NCI-H510A (cell line): ENCODE measurements at regions not wholly inside any gene's neighbourhood (a gene's known extent, or its start where the extent isn't known, plus 50 kb on each side); places are given as distances from the start of the nearest gene placed in this dataset.
"Not testable (repeated sequence)": the region's sequence is repeated elsewhere in the genome, so short reads cannot be mapped to it uniquely, and the experiment has no call there.

Experiments
- DNase-seq: peaks from one replicate; lab custom pipeline; 2025; lab: John Stamatoyannopoulos, UW

GRCh38 chr1:148315071-148315811, 163.2 kb upstream of the NBPF11 start:
- no peak for DNase-seq

DNA sequence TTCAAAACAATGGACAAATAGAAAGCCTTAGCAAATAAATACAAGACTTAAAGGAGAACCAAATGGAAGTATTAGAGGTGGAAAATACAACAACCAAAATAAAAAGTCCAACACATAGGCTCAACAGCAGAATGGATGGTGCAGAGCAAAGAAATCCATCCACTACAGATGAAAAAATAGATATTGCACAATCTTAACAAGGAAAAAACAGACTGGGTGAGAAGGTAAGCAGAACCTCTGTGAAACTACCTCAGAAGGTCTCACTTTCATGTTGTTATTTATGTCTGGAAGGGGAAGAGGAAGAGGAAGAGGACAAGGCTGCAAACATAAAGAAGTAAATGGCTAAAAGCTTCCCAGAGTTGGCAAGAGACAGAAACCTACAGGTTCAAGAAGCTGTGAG, 158.7 kb upstream of the NBPF11 start:
- DNase-seq: no peak

- DNase-seq: no peak
Observed at GRCh38 chr1:148309940-148310500, 157.9 kb upstream of the NBPF11 start.

- no peak for DNase-seq
Observed at GRCh38 chr1:148308832-148309458, 156.9 kb upstream of the NBPF11 start.

DNA sequence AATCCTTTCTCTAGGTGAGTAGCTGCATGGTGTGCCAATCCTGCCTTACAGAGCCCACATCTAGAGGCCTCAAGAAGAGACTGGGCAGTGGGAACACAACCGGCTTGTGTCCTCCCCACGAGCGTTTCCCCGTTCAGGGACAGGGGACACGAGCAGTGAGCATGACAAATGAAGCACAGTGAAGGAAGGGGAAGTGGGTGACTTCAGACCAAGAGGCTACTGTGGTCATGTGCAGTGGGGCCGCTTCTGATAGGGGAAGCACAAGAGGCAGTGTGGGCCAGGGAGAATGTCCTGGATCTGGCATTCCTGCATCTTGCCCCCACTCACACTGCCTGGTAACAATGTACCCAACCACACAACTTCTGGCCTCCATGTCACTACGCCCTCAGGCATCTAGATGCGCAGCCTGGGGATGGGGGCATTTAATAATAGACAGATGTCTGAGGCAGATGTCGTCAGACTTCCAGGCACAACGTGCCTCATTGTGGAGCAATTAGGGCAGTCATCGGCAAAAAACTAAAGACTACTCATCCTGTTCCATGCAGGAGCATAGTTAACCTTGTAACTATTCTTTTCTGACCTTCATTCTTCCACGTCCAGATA, 155.6 kb upstream of the NBPF11 start:
- DNase-seq: no peak

DNA sequence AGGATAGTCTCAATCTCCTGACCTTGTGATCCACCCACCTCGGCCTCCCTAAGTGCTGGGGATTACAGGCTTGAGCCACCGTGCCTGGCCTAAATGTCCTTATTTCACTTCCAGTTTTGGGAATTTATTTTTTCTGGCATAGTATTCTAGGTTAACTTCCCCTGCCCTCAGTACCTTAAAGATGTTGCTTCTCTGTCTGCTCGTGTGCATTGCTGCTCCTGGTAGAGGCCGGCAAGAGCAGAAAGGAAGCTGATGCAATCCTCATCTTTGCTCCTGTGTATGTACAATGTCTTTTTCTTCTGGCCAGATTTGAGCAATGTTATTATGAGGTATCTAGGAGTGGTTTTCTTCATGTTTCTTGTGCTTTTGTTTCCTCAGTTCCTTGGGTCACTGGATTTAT, 152.9 kb upstream of the NBPF11 start:
- DNase-seq: not testable (repeated sequence)

DNA sequence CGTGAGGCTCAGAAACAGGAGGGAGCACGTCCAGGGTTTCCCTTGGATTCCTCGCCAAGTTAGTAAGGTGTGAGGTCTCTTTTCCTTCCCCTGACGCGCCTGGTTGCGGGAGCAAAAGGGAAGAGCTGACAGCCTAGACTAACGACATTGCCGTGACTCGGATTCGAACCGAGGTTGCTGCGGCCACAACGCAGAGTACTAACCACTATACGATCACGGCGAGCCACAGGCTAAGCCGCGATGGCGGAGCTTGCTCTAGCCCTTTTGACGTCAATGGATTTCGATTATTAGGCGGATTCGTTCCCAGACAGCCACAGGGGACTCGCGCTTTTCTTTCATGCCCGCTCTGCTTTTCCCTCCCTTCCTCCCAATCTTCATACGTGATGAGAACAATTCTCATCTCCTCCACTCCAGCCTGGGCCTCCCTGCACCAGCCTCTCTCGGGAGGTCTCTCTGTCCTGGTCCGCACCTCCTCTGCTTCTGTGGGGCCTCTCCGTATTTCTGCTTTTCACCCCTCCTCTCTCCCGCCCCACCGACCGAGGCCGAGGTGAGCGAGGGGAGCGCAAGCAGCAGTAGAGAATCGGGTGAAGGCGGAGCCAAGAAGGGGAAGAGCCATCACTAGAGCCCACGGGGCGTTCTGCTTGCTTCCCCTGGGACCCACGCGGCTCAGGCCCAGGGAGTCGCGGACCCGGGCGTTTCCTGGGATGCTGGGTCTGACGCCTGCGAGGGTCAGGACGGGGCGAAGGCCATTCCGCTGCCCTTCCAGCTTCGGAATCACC, 150.7 kb upstream of the NBPF11 start:
- not testable (repeated sequence) for DNase-seq

DNA sequence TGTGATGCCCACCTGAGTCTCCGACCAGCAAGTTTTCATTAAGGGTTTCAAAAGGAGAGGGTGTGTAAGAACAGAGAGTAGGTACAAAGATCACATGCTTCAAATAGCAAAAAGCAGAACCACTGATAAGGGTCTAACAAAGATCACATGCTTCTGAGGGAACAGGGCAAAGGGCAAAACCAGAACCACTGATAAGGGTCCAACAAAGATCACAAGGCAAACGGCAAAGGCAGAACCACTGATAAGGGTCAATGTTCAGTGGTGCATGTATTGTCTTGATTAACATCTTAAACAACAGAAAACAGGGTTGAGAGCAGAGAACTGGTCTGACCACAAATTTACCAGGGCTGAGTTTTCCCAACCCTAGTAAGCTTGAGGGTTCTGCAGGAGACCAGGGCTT, 145.8 kb upstream of the NBPF11 start:
- DNase-seq: not testable (repeated sequence)

DNA sequence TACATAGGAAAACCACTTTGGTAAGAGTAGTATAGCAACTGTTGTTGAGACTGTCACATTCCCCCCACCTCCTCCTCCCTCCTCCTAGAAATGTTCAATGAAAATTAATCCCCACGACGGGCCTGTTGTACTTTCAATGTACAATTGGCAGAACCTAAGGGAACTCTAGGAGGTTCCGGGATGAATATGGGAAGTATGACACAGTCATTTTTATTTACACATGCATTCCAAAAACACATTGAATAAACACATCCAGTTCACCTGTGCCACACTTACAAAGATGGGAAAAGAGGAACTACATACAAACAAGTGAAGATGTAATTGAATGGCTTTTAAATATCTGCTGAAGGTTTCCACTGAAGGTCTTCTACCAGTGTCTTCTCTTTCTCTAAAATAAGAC, 144.4 kb upstream of the NBPF11 start:
- DNase-seq: no peak

GRCh38 chr1:148294116-148294807, 142.2 kb upstream of the NBPF11 start:
- no peak for DNase-seq

DNA sequence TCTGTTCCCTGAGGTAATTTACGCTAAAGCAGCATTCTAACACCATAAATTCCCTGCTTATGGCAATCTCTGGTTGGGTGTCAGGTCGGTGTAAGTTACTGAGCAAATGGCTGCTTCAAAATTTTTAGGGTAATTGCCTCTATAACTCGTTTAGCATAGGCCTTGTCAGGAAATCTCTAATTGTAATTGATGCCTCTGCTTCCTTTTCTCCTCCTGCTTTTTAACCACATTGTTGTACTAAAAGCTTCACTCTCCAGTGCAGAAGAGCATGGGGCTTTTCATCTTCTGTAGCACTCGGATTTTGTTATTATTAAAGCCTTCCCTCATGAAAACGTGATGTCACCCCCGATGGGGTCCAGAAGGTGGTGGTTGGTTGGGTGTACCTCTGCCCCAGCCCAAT, 141.6 kb upstream of the NBPF11 start:
- DNase-seq: no peak

DNA sequence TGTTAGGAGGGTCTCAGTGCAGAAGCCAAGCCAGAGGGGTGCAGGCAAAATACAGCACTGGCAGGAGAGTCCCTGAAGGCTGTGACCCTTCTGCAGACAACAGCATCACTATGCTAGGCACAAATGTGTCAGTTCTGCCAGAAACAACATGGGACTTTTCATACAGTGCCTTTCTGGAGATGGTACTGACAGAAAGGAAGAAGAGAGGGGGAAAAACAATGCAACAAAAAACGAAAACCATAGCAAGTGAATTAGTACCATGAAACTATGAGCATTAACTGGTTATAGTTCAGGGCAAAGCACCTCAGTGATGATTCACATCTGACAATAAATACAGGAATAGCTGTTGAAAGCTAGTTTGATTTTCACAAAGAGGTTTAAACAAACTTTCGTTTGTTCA, 140.8 kb upstream of the NBPF11 start:
- DNase-seq: no peak

DNA sequence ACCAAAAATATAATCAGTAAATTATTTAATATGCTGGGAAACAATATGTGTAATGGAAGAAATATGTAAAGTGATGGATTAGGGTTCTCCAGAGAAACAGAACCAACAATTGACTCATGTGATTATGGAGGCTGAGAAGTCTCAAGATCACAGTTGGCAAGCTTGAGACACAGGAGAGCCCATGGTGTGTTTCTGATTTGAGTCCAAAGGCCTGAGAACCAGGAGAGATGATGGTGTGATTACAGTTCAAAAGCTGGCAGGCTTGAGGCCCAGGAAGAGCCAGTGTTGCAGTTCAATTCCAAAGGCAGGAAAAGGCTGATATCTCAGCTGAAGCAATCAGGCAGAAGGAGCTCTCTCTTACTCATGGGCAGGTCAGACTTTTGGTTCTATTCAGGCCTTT, 138.8 kb upstream of the NBPF11 start:
- no peak for DNase-seq

GRCh38 chr1:148289647-148290046, 137.6 kb upstream of the NBPF11 start:
- no peak for DNase-seq

DNA sequence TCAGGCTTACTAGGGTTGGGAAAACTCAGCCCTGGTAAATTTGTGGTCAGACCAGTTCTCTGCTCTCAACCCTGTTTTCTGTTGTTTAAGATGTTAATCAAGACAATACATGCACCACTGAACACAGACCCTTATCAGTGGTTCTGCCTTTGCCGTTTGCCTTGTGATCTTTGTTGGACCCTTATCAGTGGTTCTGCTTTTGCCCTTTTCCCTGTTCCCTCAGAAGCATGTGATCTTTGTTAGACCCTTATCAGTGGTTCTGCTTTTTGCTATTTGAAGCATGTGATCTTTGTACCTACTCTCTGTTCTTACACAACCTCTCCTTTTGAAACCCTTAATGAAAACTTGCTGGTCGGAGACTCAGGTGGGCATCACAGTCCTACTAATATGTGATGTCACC, 133.9 kb upstream of the NBPF11 start:
- DNase-seq: not testable (repeated sequence)

GRCh38 chr1:148280831-148281572, 128.9 kb upstream of the NBPF11 start:
- DNase-seq: not testable (repeated sequence)

DNA sequence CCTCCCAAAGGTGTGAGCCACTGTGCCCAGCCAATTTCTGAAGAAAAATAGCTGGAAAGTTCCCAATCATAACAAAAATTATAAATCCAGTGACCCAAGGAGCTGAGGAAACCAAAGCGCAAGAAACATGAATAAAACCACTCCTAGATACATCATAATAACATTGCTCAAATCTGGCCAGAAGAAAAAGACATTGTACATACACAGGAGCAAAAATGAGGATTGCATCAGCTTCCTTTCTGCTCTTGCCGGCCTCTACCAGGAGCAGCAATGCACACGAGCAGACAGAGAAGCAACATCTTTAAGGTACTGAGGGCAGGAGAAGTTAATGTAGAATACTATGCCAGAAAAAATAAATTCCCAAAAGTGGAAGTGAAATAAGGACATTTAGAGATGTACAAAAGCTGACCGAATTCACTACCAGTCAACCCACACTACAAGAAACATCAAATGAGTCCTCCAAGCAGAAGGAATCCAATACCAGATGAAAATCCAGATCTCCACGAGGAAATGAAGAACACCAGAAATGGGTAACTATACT, 127.0 kb upstream of the NBPF11 start:
- DNase-seq: not testable (repeated sequence)

- not testable (repeated sequence) for DNase-seq
Observed at GRCh38 chr1:148277865-148278279, 125.8 kb upstream of the NBPF11 start.

- DNase-seq: not testable (repeated sequence)
Observed at GRCh38 chr1:148267066-148267465, 115.0 kb upstream of the NBPF11 start.
